GM12878 (cell line): ENCODE measurements at regions not wholly inside any gene's neighbourhood (a gene's known extent, or its start where the extent isn't known, plus 50 kb on each side); places are given as distances from the start of the nearest gene placed in this dataset.
"Not testable (repeated sequence)": the region's sequence is repeated elsewhere in the genome, so short reads cannot be mapped to it uniquely, and the experiment has no call there.

Source experiments
- ATAC-seq: fragments of 200-7000 bp; cut with Tn5 transposase; 3 replicates; pipeline ENCODE4 v1.9.1; 2020; ENCODE audit warnings: mild to moderate bottlenecking, moderate library complexity
- BruUV-seq: library from RNA; stranded (reverse); fragments of 400-500 nt; replicated peaks from 2 replicates; lab custom pipeline; 2021; lab: Mats Ljungman, UMichigan
- CTCF ChIA-PET: fragments of 300-600 bp; sonication (Branson Sonifier 250); formaldehyde crosslinking; extraction: SDS; loops from one replicate; lab custom pipeline; 2021; ENCODE audit warnings: inconsistent platforms; lab: Yijun Ruan, JAX
- POLR2A ChIA-PET: fragments of 350-600 bp; formaldehyde crosslinking; extraction: SDS; loops from one replicate; lab custom pipeline; 2021; ENCODE audit warnings: inconsistent platforms; lab: Charles Lee
- RAD21 ChIA-PET: fragments of 300-600 bp; sonication (Branson Sonifier 250); formaldehyde crosslinking; loops from one replicate; lab custom pipeline; 2023; ENCODE audit warnings: antibody characterized with exemption; ENCODE audit not compliant: unreplicated experiment; lab: Charles Lee
- SMC1A ChIA-PET: fragments of 300-600 bp; sonication (Branson Sonifier 250); formaldehyde crosslinking; loops from one replicate; lab custom pipeline; 2023; ENCODE audit not compliant: unreplicated experiment, uncharacterized antibody; lab: Charles Lee
- DNase-seq: peaks from one replicate; pipeline ENCODE4 v3.0.0-alpha.2; 2011; ENCODE audit warnings: low read depth, low spot score
- FAIRE-seq: peaks from 3 replicates; lab custom pipeline; 2011; peaks lifted over from hg19 to GRCh38; lab: Jason Lieb, UNC
- H2AFZ ChIP-seq: 2 replicates; pipeline ENCODE4 v1.6.0; 2011; ENCODE audit warnings: low read depth, low read length, control low read depth; ENCODE audit not compliant: control insufficient read depth
- H3K27ac ChIP-seq: 2 replicates; pipeline ENCODE4 v1.5.1; 2011; ENCODE audit warnings: control low read depth; ENCODE audit not compliant: control insufficient read depth, insufficient read depth
- H3K27me3 ChIP-seq, 2 experiments: replicated peaks in 1 of 2; 2 replicates each; pipeline versions ENCODE4 v1.6.0 to v1.6.1; 2011; ENCODE audit warnings: low read length in 1 of 2; ENCODE audit not compliant: control insufficient read depth in 2 of 2, insufficient read depth in 2 of 2
- H3K36me3 ChIP-seq, 2 experiments: 2 replicates each; pipeline ENCODE4 v1.5.1; 2011; ENCODE audit warnings: low read length in 1 of 2; ENCODE audit not compliant: control insufficient read depth in 2 of 2, insufficient read depth in 2 of 2
- H3K4me1 ChIP-seq: 2 replicates; pipeline ENCODE4 v1.6.1; 2011; ENCODE audit warnings: mild to moderate bottlenecking, low read length, moderate library complexity, mixed read lengths; ENCODE audit not compliant: control insufficient read depth, insufficient read depth
- H3K4me2 ChIP-seq: 2 replicates; pipeline ENCODE4 v1.6.0; 2011; ENCODE audit warnings: control low read depth; ENCODE audit not compliant: control insufficient read depth, insufficient read depth
- H3K4me3 ChIP-seq: fragments of 200-600 bp; sonication (generic); 2 replicates; pipeline ENCODE4 v1.5.1; 2016
- H3K79me2 ChIP-seq: 2 replicates; pipeline ENCODE4 v1.6.0; 2011; ENCODE audit warnings: low read length; ENCODE audit not compliant: control insufficient read depth, insufficient read depth
- H3K9ac ChIP-seq: 2 replicates; pipeline ENCODE4 v1.8.0; 2011; ENCODE audit warnings: low read length, control low read depth, mixed read lengths; ENCODE audit not compliant: control insufficient read depth, insufficient read depth
- H3K9me3 ChIP-seq: replicated peaks from 3 replicates; pipeline ENCODE4 v1.5.1; 2011; ENCODE audit warnings: mild to moderate bottlenecking, low read length; ENCODE audit not compliant: control insufficient read depth, insufficient read depth
- H4K20me1 ChIP-seq: 2 replicates; pipeline ENCODE4 v1.6.0; 2011; ENCODE audit not compliant: control insufficient read depth, insufficient read depth
- BHLHE40 ChIP-seq, 2 experiments: fragments of 450-650 bp in 1 of 2; IDR thresholded peaks; 2 replicates each; pipeline ENCODE4 v1.6.1; 2011 to 2017; ENCODE audit warnings: low read depth in 2 of 2, borderline replicate concordance in 1 of 2, improper control_type of control experiment in 1 of 2, low read length in 1 of 2, mild to moderate bottlenecking in 1 of 2
- FOXM1 ChIP-seq: IDR thresholded peaks from 2 replicates; pipeline ENCODE4 v1.6.1; 2012; ENCODE audit warnings: low read depth, mild to moderate bottlenecking, inconsistent platforms, low read length, moderate library complexity
- GATAD2B ChIP-seq: fragments of 450-650 bp; conservative IDR thresholded peaks from 2 replicates; pipeline ENCODE4 v1.6.1; 2017; ENCODE audit warnings: low read depth, mild to moderate bottlenecking, moderate library complexity
- PML ChIP-seq: IDR thresholded peaks from 2 replicates; pipeline ENCODE4 v1.6.1; 2012; ENCODE audit warnings: low read length, inconsistent platforms
- POLR2A ChIP-seq: IDR thresholded peaks from 2 replicates; pipeline ENCODE4 v1.6.1; 2011; ENCODE audit warnings: low read depth, mild to moderate bottlenecking, low read length
- SP1 ChIP-seq: IDR thresholded peaks from one replicate; pipeline ENCODE4 v1.6.1; 2011; ENCODE audit warnings: low read depth, low read length
- SREBF2 ChIP-seq: IDR thresholded peaks from 2 replicates; pipeline ENCODE4 v1.6.1; 2012; ENCODE audit warnings: mild to moderate bottlenecking, low read length
- SRF ChIP-seq, 2 experiments: IDR thresholded peaks; 2 replicates each; pipeline ENCODE4 v1.6.1; 2011; ENCODE audit warnings: low read depth in 2 of 2, low read length in 2 of 2, mild to moderate bottlenecking in 1 of 2, moderate library complexity in 1 of 2
- USF2 ChIP-seq: IDR thresholded peaks from 2 replicates; pipeline ENCODE4 v1.6.1; 2011; ENCODE audit warnings: low read depth, low read length, improper control_type of control experiment, borderline replicate concordance
- ZBTB40 ChIP-seq: fragments of 450-650 bp; IDR thresholded peaks from 2 replicates; pipeline ENCODE4 v1.6.1; 2016; ENCODE audit warnings: mild to moderate bottlenecking, moderate library complexity, borderline replicate concordance
- WGBS: methylation state at CpG from one replicate; pipeline ENCODE4 v1.1.6; 2016; ENCODE audit warnings: low lambda C conversion rate; ENCODE audit not compliant: insufficient replicate concordance, insufficient coverage; ENCODE audit errors: missing lambda C conversion rate; 5-methylcytosine and 5-hydroxymethylcytosine counted together
- in situ Hi-C: fragments of 300-500 bp; cut with MboI; formaldehyde crosslinking; loops from 9 replicates; pipeline ENCODE4 v1.14.3; 2018; ENCODE audit warnings: mixed read lengths
- intact Hi-C: fragments of 100-400 bp; cut with micrococcal nuclease; formaldehyde crosslinking; loops from one replicate; pipeline ENCODE4 v1.14.2; 2022; ENCODE audit not compliant: unreplicated experiment

DNA sequence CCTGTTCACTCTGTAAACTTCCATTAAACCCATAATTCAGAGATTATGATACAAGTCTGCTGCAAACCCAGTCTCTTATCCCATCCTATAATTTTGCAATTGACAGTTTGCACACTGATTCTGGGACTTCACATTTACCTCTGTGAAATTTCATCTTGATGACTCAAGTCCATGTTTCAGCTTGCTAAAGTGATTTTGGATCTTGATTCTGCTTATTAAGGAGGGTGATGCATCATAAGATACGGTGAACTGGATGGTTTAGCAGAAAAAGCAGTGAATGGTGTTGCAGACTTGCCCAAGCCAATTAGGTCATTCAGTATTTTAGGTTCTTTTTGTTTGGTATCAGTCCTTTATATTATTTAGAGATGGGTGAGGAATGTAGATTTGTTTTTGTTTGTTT lies 125.5 kb upstream of the PODXL start:
- Histone ChIP-seq H4K20me1 (no peaks in the 10 kb centered on the region), H3K9me3 (no peaks in the 10 kb centered on the region), H3K4me2 (no peak overlapping the region), H3K27ac (no peak overlapping the region), H3K36me3 (no peaks in the 10 kb centered on the region), H3K27me3 (no peaks in the 10 kb centered on the region; a peak in 1 of 4 replicates), H3K4me3 (no peak overlapping the region), H3K4me1 (no peaks in the 10 kb centered on the region), H3K79me2 (no peaks in the 10 kb centered on the region), H2AFZ (no peak overlapping the region), H3K9ac (no peak overlapping the region)
- ChIA-PET SMC1A (no interaction called here), RAD21 (no interaction called here), CTCF (no interaction called here), POLR2A (no interaction called here)
- no peak for TF ChIP-seq FOXM1
- TF ChIP-seq GATAD2B: no peak
- TF ChIP-seq USF2: no peak
- no peak for TF ChIP-seq SREBF2
- TF ChIP-seq BHLHE40 (IDR thresholded peaks at IDR 0.05; ENCODE audit: borderline replicate concordance in 1 of 2, low read depth in 2 of 2, low read length in 1 of 2): no peak
- no peak for TF ChIP-seq ZBTB40
- no peak for TF ChIP-seq PML
- TF ChIP-seq SRF (IDR thresholded peaks at IDR 0.05; ENCODE audit: low read depth in 2 of 2, low read length in 2 of 2): no peak
- TF ChIP-seq POLR2A: no peak
- TF ChIP-seq SP1: no peak
- in situ Hi-C loops (no loop called here), intact Hi-C loops (no loop called here)
- 0% methylated on average over 1 of the region's 1 CpG for WGBS
- FAIRE-seq (no peak), ATAC-seq (no peak), DNase-seq (no peak)
- no TSS peak for BruUV-seq

DNA sequence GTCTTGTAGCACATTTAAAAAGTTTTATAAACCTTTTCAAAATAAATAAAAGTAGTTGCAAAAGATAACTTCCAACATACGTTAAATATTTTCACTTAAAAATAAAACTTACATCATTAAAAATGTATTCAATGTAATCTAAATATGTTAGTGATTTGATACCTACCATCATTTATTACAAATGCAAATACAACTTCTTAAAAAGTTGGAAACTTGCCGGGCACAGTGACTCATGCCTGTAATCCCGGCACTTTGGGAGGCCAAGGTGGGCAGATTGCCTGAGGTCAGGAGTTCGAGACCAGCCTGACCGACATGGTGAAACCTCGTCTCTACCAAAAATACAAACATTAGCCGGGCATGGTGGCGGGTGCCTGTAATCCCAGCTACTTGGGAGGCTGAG lies 122.6 kb upstream of the PODXL start:
- ATAC-seq, FAIRE-seq, H3K27me3 ChIP-seq, SMC1A ChIA-PET, H2AFZ ChIP-seq, H3K9me3 ChIP-seq, H3K9ac ChIP-seq, H3K79me2 ChIP-seq, H3K4me1 ChIP-seq, H4K20me1 ChIP-seq, intact Hi-C loops, BruUV-seq, H3K27ac ChIP-seq, DNase-seq, in situ Hi-C loops, H3K4me3 ChIP-seq, H3K4me2 ChIP-seq, RAD21 ChIA-PET, H3K36me3 ChIP-seq, POLR2A ChIA-PET, CTCF ChIA-PET: not testable (repeated sequence)
- WGBS: 31% methylated on average over 8 of the region's 8 CpGs
